HG03460 (cell line): ENCODE measurements at regions not wholly inside any gene's neighbourhood (a gene's known extent, or its start where the extent isn't known, plus 50 kb on each side); places are given as distances from the start of the nearest gene placed in this dataset.
"Not testable (repeated sequence)": the region's sequence is repeated elsewhere in the genome, so short reads cannot be mapped to it uniquely, and the experiment has no call there.

ENCODE experiments used
- ATAC-seq: cut with Tn5 transposase; IDR thresholded peaks from one replicate; pipeline ENCODE4 v1.9.1; 2021; ENCODE audit not compliant: unreplicated experiment

DNA sequence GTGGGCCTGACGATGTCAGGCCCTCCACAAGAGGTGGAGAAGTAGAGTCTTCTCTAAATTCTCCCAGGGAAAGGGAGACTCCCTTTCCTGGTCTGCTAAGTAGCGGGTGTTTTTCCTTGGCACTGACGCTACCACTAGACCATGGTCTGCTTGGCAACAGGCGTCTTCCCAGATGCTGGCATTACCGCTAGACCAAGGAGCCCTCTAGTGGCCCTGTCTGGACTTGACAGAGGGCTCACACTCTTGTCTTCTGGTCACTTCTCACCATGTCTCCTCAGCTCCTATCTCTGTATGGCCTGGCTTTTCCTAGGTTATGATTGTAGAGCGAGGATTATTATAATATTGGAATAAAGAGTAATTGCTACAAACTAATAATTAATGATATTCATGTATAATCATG is 51.1 kb upstream of the RASSF6 start:
- ATAC-seq = not testable (repeated sequence)

- no peak for ATAC-seq
Measured at GRCh38 chr4:73673286-73673685, 53.0 kb upstream of the RASSF6 start.

DNA sequence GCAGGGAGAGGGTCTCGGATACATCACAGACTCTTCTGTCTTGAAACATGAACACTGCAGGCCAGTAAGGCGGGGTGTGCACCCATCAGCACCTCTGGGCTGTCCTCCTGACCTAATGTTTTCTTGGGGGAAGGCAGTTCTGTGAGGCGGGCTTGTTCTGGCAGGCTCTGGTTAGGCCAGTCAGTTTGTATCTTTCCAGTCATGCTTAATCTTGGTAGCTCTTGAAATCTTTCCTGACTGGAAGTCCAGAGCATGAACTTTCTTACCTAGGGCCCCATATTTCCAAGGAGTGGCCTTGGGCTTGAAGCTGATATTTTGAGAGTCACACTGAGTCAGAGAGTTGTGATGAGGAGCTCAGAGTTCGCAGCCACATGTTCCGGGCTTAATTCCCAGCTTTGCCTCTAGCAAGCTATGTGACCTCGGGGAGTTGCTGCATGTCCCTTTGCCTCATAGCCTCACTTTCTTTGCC is 54.2 kb upstream of the RASSF6 start:
- no peak for ATAC-seq

- no peak for ATAC-seq
Measured at GRCh38 chr4:73675623-73676022, 55.4 kb upstream of the RASSF6 start.

- ATAC-seq = no peak
Measured at GRCh38 chr4:73676136-73676535, 55.9 kb upstream of the RASSF6 start.

GRCh38 chr4:73676861-73677323 is 56.7 kb upstream of the RASSF6 start:
- peak; percentile 94 for ATAC-seq

- ATAC-seq = no peak
Measured at GRCh38 chr4:73679836-73680235, 59.6 kb upstream of the RASSF6 start.

DNA sequence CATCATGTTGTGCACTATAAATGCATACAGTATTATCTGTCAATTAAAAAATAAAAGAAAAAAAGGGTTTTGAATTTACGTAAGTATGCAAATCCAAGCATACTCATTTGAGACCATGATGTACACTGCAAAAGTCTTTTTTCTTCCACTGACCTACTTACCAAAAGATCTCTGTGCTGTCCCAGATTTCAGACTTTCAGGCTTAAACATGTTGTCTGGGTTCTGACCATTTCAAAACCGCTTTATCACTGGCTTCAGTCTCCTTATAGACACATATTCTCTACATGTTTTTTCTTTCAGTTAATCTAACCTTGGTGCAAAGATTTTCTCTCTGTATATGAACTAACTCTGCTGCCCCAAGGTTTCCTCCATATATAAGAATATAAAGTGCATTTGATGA is 58.6 kb upstream of the CXCL8 start:
- no peak for ATAC-seq

DNA sequence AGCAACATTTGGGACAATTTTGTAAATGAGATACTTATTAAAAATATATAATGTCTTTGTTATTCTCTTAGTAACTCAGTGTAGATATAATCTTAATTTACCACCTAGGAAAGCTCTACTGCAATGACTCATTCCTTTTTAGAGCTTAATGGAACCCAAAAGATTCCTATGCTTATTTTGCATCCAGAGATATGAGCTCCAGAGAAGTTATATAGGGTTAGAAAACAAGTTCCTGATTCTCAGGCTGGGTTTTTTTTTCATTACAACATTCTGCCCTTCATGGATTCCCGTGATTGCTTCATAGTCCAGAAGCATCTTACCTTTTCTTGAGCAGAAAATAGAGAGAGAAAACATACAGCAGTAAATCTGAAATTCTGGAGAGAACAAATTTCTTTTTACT is 57.9 kb upstream of the CXCL8 start:
- no peak for ATAC-seq

GRCh38 chr4:73683033-73683432 is 57.3 kb upstream of the CXCL8 start:
- no peak for ATAC-seq

- no peak for ATAC-seq
Measured at GRCh38 chr4:73683456-73683855, 56.9 kb upstream of the CXCL8 start.

GRCh38 chr4:73684097-73684496 is 56.3 kb upstream of the CXCL8 start:
- ATAC-seq = no peak

- no peak for ATAC-seq
Measured at GRCh38 chr4:73685052-73685451, 55.3 kb upstream of the CXCL8 start.

DNA sequence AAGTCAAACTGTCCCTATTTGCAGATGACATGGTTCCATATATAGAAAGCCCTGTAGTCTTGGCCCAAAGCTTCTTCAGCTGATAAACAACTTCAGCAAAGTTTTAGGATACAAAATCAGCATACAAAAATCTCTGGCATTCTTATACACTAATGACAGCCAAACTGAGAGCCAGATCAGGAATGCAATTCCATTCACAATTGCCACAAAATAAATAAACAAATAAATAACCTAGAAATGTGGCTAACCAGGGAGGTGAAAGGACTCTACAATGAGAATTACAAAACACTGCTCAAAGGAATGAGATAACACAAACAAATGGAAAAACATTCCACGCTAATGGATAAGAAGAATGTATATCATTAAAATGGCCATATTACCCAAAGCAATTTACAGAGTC is 52.9 kb upstream of the CXCL8 start:
- ATAC-seq = no peak

DNA sequence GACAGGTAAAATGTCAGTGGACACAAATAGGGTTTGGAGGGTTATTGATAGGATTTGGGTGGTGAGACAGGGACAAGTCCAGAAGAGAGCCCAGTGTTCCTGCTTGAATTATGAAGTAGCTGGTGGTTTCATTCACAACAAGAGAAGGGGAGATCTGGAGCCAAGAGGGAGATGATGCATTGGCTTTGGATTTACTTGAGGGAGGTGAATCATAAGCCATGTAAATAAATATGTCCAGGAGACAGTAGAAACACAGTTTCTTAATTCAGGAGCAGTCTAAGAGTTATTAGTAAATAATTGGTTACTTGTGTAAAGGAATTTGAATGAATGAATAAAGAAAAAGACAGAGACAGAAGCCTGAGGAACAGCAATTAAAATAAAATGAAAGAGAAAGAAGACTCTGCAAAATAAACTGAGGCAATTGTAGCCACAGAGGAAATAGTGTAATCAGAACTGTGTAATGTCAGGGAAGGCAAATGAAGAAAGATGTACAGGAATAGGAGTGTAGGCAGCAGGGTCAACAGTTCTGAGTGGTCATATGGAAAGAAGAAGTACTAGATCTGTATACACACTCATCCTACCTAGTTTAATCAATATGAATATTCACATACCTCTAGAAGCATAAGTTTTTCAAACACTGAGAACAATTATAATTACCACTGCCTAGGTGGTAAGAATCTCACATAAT is 50.2 kb upstream of the CXCL8 start:
- no peak for ATAC-seq
